Colonic mucosa (tissue), 4 donors: ENCODE measurements at regions not wholly inside any gene's neighbourhood (a gene's known extent, or its start where the extent isn't known, plus 50 kb on each side); places are given as distances from the start of the nearest gene placed in this dataset.

ENCODE experiments used
- DNase-seq: peaks from one replicate; pipeline ENCODE4 v3.0.0-alpha.2; 2020
- H3K27ac ChIP-seq: fragments of 200-600 bp; one replicate; pipeline ENCODE4 v1.8.0; 2021
- H3K27me3 ChIP-seq: fragments of 200-600 bp; one replicate; pipeline ENCODE4 v1.8.0; 2021
- H3K36me3 ChIP-seq: fragments of 200-600 bp; one replicate; pipeline ENCODE4 v1.8.0; 2021
- H3K4me1 ChIP-seq: fragments of 200-600 bp; one replicate; pipeline ENCODE4 v1.8.0; 2021; ENCODE audit warnings: mild to moderate bottlenecking
- H3K4me3 ChIP-seq: fragments of 200-600 bp; one replicate; pipeline ENCODE4 v1.8.0; 2021
- H3K9ac ChIP-seq, 2 donors: one replicate each; pipeline ENCODE4 v1.7.0; 2013; ENCODE audit warnings: control low read depth in 2 of 2, low read depth in 2 of 2, low read length in 2 of 2
- H3K9me3 ChIP-seq: fragments of 200-600 bp; one replicate; pipeline ENCODE4 v1.8.0; 2021
- CTCF ChIP-seq: fragments of 200-600 bp; IDR thresholded peaks from one replicate; pipeline ENCODE4 v1.8.0; 2022; ENCODE audit warnings: antibody characterized with exemption, mild to moderate bottlenecking
- intact Hi-C: fragments of 100-400 bp; cut with DNase I; formaldehyde crosslinking; loops from one replicate; pipeline ENCODE4 v1.14.1; 2022
- donor health status: healthy.
- donor health status: DM: no; HTN: no; CAD: no.
- donor health status: DM: no; HTN: no; CAD: no.

- no peak overlapping the region for H3K27ac ChIP-seq
- intact Hi-C loops = no loop called here
- no peaks in the 10 kb centered on the region for H3K36me3 ChIP-seq
- no peaks in the 10 kb centered on the region for H3K27me3 ChIP-seq
- H3K4me1 ChIP-seq = no peaks in the 10 kb centered on the region
- DNase-seq = no peak
- no peaks in the 10 kb centered on the region for H3K9me3 ChIP-seq
- H3K9ac ChIP-seq = no peak overlapping the region
- TF ChIP-seq CTCF = no peak
- H3K4me3 ChIP-seq = no peak overlapping the region
Observed at GRCh38 chr20:52895235-52895634, 76.9 kb upstream of the TSHZ2 start.

- no peak overlapping the region for H3K27ac ChIP-seq
- no peaks in the 10 kb centered on the region for H3K9me3 ChIP-seq
- no peaks in the 10 kb centered on the region for H3K36me3 ChIP-seq
- no peak for TF ChIP-seq CTCF
- no peak overlapping the region for H3K4me3 ChIP-seq
- intact Hi-C loops = no loop called here
- no peaks in the 10 kb centered on the region for H3K4me1 ChIP-seq
- DNase-seq = no peak
- H3K9ac ChIP-seq = no peak overlapping the region
- no peaks in the 10 kb centered on the region for H3K27me3 ChIP-seq
Observed at GRCh38 chr20:52893498-52893897, 78.7 kb upstream of the TSHZ2 start.

GRCh38 chr20:52892023-52892422 lies 80.1 kb upstream of the TSHZ2 start:
- intact Hi-C loops = no loop called here
- DNase-seq = no peak
- no peaks in the 10 kb centered on the region for H3K36me3 ChIP-seq
- H3K9ac ChIP-seq = no peak overlapping the region
- no peak overlapping the region for H3K27ac ChIP-seq
- no peaks in the 10 kb centered on the region for H3K9me3 ChIP-seq
- H3K27me3 ChIP-seq = no peaks in the 10 kb centered on the region
- TF ChIP-seq CTCF = no peak
- H3K4me1 ChIP-seq = no peaks in the 10 kb centered on the region
- H3K4me3 ChIP-seq = no peak overlapping the region

- intact Hi-C loops = no loop called here
- Histone ChIP-seq H3K9me3 (no peaks in the 10 kb centered on the region), H3K9ac (no peak overlapping the region), H3K27ac (no peak overlapping the region), H3K4me3 (no peak overlapping the region), H3K27me3 (no peaks in the 10 kb centered on the region), H3K36me3 (no peaks in the 10 kb centered on the region), H3K4me1 (no peaks in the 10 kb centered on the region)
- no peak for TF ChIP-seq CTCF
- DNase-seq = no peak
Observed at GRCh38 chr20:52890130-52890529, 82.0 kb upstream of the TSHZ2 start.

- intact Hi-C loops = no loop called here
- Histone ChIP-seq H3K27ac (no peak overlapping the region), H3K4me1 (no peaks in the 10 kb centered on the region), H3K9me3 (no peaks in the 10 kb centered on the region), H3K4me3 (no peak overlapping the region), H3K9ac (no peak overlapping the region), H3K27me3 (no peaks in the 10 kb centered on the region), H3K36me3 (no peaks in the 10 kb centered on the region)
- DNase-seq = no peak
- TF ChIP-seq CTCF = no peak
Observed at GRCh38 chr20:52889225-52889624, 82.9 kb upstream of the TSHZ2 start.

GRCh38 chr20:52888096-52888495 lies 84.1 kb upstream of the TSHZ2 start:
- no peaks in the 10 kb centered on the region for H3K36me3 ChIP-seq
- no peak for DNase-seq
- no peaks in the 10 kb centered on the region for H3K9me3 ChIP-seq
- H3K9ac ChIP-seq = no peak overlapping the region
- H3K4me1 ChIP-seq = no peaks in the 10 kb centered on the region
- no peak for TF ChIP-seq CTCF
- intact Hi-C loops = no loop called here
- no peaks in the 10 kb centered on the region for H3K27me3 ChIP-seq
- H3K4me3 ChIP-seq = no peak overlapping the region
- no peak overlapping the region for H3K27ac ChIP-seq
